ENCODE measurements at regions not wholly inside any gene's neighbourhood (a gene's known extent, or its start where the extent isn't known, plus 50 kb on each side); places are given as distances from the start of the nearest gene placed in this dataset.
"Not testable (repeated sequence)": the region's sequence is repeated elsewhere in the genome, so short reads cannot be mapped to it uniquely, and the experiment has no call there.

DNA sequence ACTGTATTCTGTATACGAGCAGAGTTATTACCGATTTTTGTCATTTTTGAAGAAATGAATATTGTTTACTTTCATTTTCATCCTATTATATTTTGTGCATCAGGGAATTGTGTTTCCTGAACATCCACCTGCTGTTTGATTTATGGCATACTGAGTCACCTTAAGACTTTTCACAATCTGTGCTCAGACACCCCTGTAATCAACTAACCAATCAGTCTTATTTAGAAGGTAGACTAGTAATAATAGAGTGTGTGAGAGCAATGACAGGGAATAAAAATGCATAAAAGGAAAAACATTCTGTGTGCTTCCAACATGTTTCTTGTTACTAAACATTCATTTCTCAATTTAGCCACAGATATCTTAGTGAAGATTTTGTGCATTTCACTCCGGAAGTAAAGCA is 1413.6 kb upstream of the ACO1 start:
- DNase-seq (ENCODE audit: low read depth in 4 of 4, low spot score in 1 of 4) = no peak

DNA sequence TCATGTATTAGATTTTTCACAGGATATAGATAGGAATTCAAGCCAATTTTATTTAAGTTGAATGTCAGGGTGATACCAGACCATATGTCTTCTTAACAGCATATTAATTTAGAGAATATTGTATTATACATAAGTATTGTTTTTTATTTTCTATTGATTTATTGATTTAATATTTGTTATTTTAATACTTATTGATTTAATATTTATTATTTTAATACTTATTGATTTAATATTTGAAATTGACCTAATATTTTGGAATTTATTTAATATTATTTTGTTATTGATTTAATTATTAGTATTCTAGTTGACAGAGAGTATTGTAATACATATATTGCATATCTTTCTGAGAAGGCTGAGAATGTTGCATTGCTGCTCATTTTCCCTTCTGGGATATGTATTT is 1411.8 kb upstream of the ACO1 start:
- no peak for DNase-seq (ENCODE audit: low read depth in 4 of 4, low spot score in 1 of 4)

DNA sequence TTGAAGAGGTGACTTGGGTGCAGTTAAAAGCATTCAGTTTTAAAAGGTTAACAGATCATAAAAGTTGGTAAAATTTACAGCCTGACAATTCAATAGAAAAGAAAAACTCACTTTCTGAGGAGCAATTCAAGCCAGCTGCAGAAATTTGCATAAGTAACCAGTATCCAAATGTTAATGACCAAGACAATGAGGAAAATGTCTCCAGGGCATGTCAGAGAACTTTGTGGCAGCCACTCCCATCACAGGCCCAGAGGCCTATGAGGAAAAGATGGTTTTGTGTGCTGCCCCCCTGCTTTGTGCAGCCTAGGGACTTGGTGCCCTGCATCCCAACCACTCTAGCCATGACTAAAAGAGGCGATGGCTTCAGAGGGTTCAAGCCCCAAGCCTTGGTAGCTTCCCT is 1406.5 kb upstream of the ACO1 start:
- no peak for DNase-seq (ENCODE audit: low read depth in 4 of 4, low spot score in 1 of 4)

DNA sequence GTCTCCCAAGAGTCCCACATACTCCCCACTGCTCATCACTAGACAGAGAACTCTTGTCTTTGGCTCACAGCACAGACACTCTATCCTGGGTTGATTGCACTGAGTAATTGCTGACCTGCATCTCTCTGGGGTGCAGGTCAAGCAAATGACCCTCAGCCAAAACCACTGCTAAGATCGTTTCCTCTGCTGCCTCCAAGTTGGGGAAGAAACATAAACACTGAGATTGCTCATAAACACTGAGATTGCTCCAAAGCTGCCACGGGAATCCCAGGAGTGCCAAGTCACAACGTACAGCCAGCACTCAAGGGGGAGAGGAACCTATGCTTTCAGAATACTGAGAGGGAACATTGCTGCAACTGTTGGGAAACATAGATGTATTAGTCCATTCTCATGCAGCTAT is 1402.1 kb upstream of the ACO1 start:
- no peak for DNase-seq (ENCODE audit: low read depth in 4 of 4, low spot score in 1 of 4)

DNA sequence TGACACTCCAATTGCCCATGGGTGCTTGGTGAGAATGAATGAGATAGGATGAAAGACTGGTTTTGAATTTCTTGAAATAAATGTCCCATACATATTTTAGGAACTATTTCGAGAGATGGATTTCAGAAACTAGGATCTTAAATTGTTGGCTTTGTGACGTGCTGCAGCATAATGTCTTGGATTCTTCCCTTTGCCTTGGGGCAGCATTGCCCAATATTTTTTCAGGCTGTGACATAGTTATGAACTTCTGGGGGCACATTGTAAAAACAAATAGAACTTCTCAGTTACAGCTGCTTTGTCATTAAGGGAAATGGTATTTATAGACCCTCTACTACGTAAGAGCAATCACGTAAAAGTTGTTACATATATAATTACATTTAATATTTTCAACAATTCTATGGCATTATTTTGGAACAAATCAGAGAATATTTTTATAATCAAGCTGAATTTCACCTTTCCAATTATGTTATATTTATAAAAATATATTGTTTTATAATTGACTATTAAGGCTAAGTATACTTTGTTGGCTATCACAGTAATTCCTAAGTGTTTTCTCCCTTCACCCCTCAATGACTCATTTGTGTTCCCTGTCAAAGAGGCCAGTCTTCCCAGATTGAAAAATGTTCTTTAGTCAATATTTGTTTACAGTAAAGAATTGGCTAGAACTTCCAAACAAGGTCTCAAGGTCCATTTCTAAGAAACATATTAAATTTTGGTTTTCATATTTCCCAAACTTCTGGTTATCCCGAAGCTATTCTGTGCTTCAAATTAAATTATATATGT is 1388.3 kb upstream of the ACO1 start:
- DNase-seq (ENCODE audit: low read depth in 4 of 4, low spot score in 1 of 4) = no peak

DNA sequence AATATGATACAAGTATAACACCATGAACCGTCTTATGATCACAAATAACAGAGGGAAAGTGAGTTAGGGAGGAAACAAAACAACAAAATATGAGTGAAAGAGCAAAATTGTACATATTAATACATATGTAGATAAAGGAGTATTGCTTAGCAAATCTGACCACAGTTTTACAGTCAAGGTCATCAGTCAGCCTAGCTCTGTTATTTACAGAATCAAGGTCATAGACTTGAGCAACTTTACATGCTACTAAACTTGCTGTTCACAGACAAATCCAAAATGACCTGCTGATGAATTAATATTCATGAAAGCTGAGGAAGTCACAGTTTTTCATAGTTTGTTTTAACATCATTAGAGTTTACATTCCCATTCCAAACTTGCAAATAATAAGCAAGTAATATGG is 1387.7 kb upstream of the ACO1 start:
- DNase-seq (ENCODE audit: low read depth in 4 of 4, low spot score in 1 of 4) = no peak

DNA sequence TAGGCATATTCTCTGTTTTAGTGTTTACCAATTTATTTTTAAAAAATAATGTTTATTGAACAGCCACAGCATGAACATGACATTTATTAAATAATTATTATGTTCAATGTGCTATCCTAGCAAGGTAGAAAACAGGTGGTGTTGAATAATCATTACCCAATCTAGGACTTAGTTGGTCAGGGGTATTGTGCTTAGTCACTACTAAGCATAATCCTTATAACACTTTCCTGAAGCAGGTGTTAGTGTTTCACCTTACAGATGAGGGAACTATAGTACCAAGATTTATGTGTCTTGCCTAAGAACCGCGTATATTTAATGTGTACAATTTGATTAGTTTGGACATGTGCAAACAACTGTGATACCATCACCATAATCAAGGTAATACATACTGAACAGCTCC is 1387.2 kb upstream of the ACO1 start:
- DNase-seq (ENCODE audit: low read depth in 4 of 4, low spot score in 1 of 4) = no peak

DNA sequence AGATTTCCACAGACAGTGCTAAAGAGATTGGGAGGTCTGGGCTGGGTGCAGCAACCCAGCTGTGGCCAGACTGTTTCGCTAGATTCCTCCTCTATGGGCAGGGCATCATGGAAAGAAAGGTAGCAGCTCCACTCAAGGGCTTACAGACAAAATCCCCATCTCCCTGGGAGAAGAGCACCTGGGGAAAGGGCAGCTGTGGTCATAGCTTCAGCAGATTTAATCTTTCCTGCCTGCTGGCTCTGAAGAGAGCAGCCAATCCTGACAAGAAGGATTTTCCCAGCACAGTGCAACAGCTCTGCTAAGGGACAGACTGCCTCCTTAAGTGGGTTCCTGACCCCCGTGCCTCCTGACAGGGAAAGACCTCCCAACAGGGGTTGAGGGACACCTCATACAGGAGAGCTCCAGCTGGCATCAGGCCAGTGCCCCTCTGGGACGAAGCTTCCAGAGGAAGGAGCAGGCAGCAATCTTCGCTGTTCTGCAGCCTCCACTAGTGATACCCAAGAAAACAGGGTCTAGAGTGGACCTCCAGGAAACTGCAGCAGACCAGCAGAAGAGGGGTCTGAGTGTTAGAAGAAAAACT is 1379.3 kb upstream of the ACO1 start:
- no peak for DNase-seq (ENCODE audit: low read depth in 4 of 4, low spot score in 1 of 4)

DNA sequence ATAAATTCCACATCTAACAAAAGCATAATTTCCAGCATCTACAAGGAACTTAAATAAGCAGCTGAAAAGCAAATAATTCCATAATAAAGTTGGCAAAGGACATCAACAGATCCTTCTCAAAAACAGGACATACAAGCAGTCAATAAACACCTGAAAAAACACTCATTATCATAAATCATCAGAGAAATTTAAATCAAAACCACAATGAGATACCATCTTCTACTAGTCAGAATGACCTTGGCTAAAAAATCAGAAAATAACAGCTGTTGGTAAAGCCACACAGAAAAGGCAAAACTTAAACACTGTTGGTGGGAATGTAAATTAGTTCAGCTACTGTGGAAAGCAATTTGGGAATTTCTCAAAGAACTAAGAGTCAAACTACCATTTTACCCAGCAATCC is 1371.1 kb upstream of the ACO1 start:
- no peak for DNase-seq (ENCODE audit: low read depth in 4 of 4, low spot score in 1 of 4)

DNA sequence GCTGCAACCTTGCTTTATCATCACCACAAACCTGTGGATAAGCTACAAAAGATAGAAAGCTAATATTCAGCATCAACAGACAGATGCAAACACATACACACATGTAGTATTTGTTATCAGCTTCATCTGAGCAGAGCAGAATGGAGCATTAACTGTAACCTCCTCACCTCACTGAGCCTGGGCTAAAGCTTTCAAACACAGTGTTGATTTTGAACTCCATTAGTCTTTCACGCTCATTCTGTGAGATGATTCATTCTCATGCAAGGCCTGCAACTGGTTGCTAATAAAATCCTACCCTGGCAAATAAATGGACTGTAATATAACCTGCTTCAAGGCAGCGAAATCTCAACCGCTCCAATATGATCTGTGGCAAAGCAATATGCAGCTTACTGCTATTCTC is 1360.6 kb upstream of the ACO1 start:
- DNase-seq (ENCODE audit: low read depth in 4 of 4, low spot score in 1 of 4) = no peak

DNA sequence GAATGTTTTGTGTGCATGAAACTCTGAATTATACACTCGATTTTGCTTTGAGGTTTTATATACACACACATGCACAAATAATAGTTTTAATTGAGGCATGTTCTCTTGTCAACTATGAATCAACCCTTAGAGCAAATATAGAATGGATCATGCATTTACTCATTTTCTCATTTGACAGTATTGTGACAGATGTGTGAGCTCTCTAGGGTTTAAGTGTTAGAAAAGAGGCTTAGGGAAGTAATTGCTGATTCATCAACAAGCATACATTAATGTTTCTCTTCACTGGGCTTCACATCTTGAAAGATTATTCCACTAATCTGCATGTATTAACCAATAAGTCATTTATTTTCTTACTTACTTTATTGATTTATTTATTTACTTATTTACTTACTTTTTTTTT is 1356.8 kb upstream of the ACO1 start:
- no peak for DNase-seq (ENCODE audit: low read depth in 4 of 4, low spot score in 1 of 4)

DNA sequence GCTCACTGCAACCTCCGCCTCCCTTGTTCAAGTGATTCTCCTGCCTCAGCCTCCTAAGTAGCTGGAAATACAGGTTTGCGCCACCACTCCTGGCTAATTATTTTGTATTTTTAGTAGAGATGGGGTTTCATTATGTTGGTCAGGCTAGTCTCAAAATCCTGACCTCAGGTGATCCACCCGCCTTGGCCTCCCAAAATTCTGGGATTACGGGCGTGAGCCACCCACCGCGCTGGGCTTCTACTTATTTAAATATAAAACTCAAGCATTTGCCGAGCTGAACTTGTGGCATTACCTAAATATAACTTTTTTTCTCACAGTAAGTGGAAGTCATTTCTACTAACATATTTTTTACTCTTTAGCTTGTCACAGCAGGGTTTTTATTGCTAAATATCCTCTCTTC is 1356.3 kb upstream of the ACO1 start:
- DNase-seq (ENCODE audit: low read depth in 4 of 4, low spot score in 1 of 4) = no peak

DNA sequence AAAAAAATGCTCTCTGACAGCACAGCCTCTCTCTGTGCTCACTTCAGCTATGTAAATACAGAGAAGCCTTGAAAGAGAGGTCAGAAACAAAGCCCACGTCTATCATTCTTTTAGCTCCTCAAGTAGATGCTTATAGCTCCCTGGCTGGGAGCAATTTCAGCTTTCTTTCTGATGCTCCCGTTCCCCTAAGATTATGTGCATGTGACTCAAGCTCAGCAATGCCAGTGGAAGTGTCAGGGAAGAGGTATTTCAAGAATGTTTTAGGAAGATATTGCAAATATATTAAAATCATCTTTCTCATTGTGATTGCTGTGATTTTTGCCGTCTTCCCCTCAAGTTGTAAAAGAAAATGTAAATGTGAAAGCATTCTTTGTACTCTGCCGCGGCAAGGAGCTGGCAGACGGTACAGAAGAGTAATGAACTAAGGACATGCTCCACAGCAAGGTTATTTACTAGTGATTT is 1353.7 kb upstream of the ACO1 start:
- DNase-seq (ENCODE audit: low read depth in 4 of 4, low spot score in 1 of 4) = no peak

DNA sequence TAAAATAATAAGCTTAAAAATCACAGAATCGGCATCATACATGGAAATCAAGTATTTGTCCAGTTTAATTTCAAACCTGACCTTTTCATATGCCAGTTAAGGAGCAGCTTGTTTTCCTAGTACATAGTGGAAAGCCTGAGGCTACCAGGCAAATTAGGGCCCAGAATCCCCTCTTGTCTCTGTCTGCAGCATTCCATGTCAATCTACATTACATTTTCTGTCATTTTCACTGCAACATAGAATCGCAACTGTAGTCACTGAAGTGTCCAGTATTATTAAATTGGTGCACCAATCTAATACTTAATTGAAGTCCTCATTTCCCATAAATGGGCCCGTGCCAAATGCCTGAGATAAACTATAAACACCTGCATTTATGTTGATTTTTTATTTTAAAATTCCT is 1352.2 kb upstream of the ACO1 start:
- DNase-seq (ENCODE audit: low read depth in 4 of 4, low spot score in 1 of 4) = no peak

DNA sequence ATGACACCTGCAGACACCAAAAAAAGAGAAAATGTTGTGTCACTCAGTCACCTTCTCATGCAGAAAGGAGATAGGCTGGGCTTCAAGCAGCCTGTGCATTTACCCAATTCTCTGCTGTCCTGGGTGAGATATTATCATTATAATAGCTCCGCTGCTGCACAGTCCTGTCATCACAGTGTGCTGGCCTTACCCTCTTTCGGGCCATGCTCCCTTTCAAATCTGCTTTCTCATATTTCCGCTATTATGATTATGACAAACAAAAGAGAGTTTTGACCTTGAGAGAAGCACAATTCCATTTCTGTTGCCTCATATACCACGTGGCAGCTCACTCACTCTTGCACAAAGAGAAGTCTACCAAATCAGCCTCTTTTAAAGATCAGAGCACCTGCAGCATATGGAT is 1350.1 kb upstream of the ACO1 start:
- no peak for DNase-seq (ENCODE audit: low read depth in 4 of 4, low spot score in 1 of 4)

DNA sequence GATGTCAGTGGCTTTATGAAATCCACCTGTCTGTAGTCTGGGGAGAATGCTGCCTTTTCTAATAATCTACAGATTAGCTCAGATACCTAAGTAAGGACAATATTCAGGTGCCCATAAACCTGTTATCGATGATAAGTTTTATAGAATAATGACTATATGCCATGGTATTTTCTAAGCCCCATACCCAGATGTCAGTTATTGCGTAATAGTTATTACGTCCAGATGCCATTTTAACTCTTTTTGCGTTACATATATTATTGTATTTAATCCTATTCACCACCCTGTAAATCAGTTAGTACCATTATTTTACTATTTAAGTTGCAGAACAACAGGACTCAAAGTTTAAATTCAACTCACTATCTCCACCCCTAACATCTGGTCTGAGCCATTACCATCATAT is 1343.9 kb upstream of the ACO1 start:
- DNase-seq (ENCODE audit: low read depth in 4 of 4, low spot score in 1 of 4) = no peak

DNA sequence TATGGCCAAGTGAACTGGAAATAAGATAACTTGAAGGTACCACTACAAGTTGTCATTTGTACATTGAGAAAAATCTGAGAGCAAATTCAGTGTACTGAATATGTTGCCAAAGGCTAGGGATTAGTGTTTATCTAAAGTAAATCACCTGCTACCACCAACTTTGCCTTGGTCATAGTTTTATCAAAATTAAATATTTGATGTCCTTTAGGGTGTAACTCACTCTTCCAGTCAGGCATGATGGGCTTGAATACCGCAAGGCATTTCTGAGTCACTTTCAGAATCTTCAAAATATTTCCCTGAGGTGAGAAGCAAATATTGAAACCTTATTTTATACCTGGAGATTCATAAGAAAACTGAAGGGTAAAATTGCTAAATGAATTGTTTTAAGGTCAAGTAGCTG is 1338.6 kb upstream of the ACO1 start:
- DNase-seq (ENCODE audit: low read depth in 4 of 4, low spot score in 1 of 4) = no peak

DNA sequence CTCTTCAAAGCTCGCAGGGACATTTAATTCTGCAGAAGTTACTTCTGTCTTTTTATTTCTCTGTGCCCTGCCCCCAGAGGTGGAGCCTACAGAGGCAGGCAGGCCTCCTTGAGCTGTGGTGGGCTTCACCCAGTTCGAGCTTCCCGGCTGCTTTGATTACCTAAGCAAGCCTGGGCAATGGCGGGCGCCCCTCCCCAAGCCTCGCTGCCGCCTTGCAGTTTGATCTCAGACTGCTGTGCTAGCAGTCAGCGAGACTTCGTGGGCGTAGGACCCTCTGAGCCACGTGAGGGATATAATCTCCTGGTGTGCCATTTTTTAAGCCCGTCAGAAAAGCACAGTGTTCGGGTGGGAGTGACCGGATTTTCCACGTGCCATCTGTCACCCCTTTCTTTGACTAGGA is 1322.9 kb upstream of the ACO1 start:
- DNase-seq (ENCODE audit: low read depth in 4 of 4, low spot score in 1 of 4) = not testable (repeated sequence)

DNA sequence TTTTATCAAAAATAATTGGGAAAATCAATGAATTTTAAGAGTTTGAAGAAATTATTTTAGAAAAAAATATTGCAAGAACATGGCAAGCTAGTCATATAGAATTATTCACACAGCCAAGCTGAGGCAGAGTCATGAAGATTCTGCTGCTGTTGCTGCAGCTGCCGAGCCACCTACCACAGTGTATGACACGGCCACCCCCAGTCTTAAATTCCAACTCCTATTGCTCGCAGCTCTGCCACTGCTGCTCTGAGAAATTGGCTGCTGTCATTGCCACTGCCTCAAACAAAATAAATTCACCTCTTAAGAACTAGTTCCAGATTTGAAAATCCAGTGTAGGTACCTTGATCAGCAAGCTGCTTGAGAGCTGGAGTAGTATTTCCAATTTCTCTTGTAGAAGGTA is 1318.8 kb upstream of the ACO1 start:
- DNase-seq (ENCODE audit: low read depth in 4 of 4, low spot score in 1 of 4) = no peak

DNA sequence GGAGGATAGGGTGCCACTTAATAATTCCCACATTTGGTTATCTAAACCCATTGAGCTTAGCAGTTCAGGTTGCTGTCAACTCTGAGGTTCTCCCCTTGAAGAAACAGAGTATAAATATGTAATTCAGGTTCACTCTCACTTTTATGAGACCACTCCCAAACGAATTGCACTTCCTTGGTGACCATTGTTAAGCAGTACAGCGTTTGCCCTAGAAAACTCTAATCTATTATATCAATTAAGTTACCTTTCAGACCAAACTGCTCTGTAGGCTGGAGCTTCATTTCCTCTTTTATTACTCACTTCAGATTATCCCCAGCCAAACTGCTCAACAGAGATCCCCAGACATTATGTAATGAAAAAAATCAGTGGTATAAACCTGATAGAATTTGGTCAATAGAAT is 1317.0 kb upstream of the ACO1 start:
- no peak for DNase-seq (ENCODE audit: low read depth in 4 of 4, low spot score in 1 of 4)

DNA sequence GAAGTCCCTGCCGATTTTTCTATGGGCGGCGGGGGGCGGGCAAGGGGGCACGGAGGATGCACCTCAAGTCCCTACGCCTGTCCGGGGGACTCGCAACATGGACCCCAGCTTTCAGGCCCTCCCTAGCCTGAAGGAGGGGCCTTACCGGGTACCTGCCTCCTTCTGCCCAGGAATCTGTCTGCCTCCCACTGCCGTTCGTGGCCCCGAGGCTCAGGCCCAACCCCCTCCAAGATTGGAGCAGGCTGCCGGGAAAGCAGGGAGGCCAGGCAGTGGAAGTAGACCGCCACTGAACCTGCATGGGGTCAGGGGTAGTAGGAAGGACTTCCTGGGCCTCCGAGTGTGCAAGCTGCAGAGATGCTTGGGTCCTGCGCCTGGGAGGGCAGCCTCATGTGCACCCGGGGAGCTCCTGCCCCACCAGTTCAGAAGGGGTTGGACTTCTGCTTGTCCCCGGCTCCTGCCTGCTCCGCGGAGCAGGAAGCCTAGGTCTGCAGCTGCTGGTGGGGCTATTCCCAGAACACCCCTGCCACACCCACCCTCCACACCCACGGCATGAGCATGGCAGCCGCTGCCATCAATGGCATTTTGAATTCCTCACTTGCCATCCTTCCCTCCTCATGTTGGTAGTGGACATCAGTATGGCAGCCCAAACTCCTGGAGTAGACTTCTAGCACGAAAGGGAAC is 1312.7 kb upstream of the ACO1 start:
- DNase-seq (ENCODE audit: low read depth in 4 of 4, low spot score in 1 of 4) = no peak

DNA sequence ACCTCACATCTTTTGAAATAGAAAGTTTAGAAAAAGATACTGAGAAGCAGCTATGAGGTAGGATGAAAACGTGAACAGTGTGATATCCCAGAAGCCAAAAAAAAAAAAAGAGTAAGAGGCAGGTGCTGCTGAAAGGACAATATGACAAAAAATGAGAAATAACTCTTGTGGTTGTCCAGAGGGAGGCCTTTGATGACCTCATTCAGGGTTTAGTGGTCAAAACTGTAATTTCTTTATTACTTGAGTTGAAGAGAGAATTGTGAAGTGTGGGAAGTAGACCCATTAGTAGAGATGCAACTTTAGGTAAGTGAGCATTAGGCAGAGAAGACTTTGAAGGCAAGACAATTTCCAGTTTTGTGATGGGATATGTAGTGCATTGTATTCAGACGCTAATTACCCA is 1306.3 kb upstream of the ACO1 start:
- DNase-seq (ENCODE audit: low read depth in 4 of 4, low spot score in 1 of 4) = no peak

DNA sequence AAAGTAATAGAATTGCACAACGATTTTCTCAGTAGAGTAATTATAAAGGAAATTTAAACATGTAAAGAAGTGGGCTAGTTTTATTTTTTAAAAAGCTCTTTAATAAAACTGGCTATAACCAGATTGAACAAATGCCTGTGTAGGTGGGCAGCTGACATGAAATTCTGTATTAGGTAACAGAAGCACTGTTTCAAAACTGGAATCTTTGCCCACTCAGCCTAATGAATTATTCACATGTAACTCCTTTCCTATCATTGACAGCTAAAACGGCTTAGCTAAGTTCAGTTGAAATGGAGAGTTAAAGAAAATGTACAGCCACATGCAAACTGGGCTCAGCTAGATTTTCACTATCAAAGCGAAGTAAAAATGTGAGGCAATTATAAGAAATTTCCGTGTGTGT is 1300.1 kb upstream of the ACO1 start:
- DNase-seq (ENCODE audit: low read depth in 4 of 4, low spot score in 1 of 4) = no peak

All from stimulated activated CD4-positive, alpha-beta T cell treated with anti-CD3 and anti-CD28 coated beads, Interleukin-1b, Interleukin-23, amount 100 ng/mL, for 24 hours (primary cell).